Astrocyte of the cerebellum (primary cell): ENCODE measurements at regions not wholly inside any gene's neighbourhood (a gene's known extent, or its start where the extent isn't known, plus 50 kb on each side); places are given as distances from the start of the nearest gene placed in this dataset.

ENCODE experiments used
- DNase-seq: peaks from one replicate; pipeline ENCODE4 v3.0.0-alpha.2; 2011; ENCODE audit warnings: low read depth
- H3K4me3 ChIP-seq: 2 replicates; pipeline ENCODE4 v1.5.1; 2011; ENCODE audit warnings: mild to moderate bottlenecking, low read depth, low read length, moderate library complexity
- CTCF ChIP-seq: IDR thresholded peaks from 2 replicates; pipeline ENCODE4 v1.5.1; 2012; ENCODE audit warnings: low read length, low read depth, moderate library complexity, mild to moderate bottlenecking; ENCODE audit errors: missing control alignments
- in situ Hi-C: cut with HindIII; loops from 2 replicates; pipeline ENCODE4 v1.10.0; 2017; ENCODE audit warnings: low sequenced_read_pairs

DNA sequence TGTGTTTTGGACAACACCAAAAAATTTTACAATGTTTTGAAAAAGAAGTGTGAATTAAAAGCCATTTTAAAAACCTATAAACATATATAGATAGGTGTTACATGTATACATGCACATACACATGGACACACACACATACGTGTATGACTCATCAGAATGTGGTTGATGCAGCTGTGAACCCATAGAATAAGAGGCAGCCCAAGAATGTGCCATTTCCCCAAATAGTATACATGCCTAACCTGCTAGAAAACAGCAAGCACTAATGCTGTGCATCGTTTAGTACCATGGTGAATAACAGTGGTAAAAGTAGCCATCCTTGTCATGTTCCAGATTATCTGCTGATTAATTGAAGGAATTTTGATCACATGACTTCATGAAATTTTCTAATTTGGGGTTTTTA is 149.0 kb downstream of the DSEL start:
- no peak for TF ChIP-seq CTCF
- no peak for DNase-seq
- H3K4me3 ChIP-seq = no peak overlapping the region
- in situ Hi-C loops = no loop called here

DNA sequence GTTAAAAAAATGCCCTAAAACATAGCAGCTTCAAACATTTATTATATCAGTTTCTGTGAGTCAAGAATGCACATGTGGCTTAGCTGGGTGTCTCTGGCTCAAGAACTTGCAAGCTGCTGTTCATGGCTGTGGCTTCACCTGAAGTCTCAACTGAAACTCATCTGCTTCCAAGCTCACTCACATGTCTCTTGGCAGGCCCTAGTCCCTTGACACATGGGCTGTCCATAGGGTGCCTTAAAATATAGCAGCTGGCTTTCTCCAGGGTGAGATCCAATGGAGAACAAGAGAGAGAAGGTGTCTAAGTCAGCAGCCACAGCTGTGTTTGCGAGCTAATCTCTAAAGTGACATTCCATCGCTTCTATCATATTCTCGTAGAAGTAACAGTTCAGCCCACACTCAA is 152.8 kb downstream of the DSEL start:
- TF ChIP-seq CTCF = no peak
- H3K4me3 ChIP-seq = no peak overlapping the region
- in situ Hi-C loops = no loop called here
- no peak for DNase-seq

- TF ChIP-seq CTCF = no peak
- DNase-seq = no peak
- H3K4me3 ChIP-seq = no peak overlapping the region
- in situ Hi-C loops = no loop called here
Measured at GRCh38 chr18:67362906-67363305, 153.6 kb downstream of the DSEL start.

- peak overlapping the region; percentile 24 for H3K4me3 ChIP-seq
- DNase-seq = peak; percentile 91
- in situ Hi-C loops = no loop called here
- no peak for TF ChIP-seq CTCF
Measured at GRCh38 chr18:67359873-67360838, 156.4 kb downstream of the DSEL start.

GRCh38 chr18:67358947-67359346 is 157.6 kb downstream of the DSEL start:
- in situ Hi-C loops = no loop called here
- no peak overlapping the region for H3K4me3 ChIP-seq
- no peak for DNase-seq
- no peak for TF ChIP-seq CTCF

- DNase-seq = no peak
- in situ Hi-C loops = no loop called here
- no peak for TF ChIP-seq CTCF
- H3K4me3 ChIP-seq = no peak overlapping the region
Measured at GRCh38 chr18:67354692-67355091, 161.8 kb downstream of the DSEL start.
